AML-193 (cell line): ENCODE measurements at regions not wholly inside any gene's neighbourhood (a gene's known extent, or its start where the extent isn't known, plus 50 kb on each side); places are given as distances from the start of the nearest gene placed in this dataset.
"Not testable (repeated sequence)": the region's sequence is repeated elsewhere in the genome, so short reads cannot be mapped to it uniquely, and the experiment has no call there.

Source experiments
- DNase-seq, 2 experiments: peaks; one replicate each; lab custom pipeline; 2025; lab: John Stamatoyannopoulos, UW

DNA sequence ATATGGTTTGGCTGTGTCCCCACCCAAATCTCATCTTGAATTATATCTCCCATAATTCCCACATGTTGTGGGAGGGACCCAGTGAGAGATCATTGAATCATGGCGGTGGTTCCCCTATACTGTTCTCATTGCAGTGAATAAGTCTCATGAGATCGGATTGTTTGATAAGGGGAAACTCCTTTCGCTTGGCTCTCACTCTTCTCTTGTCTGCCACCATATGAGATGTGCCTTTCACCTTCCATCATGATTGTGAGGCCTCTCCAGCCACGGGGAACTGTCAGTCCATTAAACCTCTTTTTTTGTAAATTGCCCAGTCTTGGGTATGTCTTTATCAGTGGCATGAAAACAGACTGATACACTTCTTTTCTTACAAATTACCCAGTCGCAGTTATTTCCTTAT, 417.6 kb upstream of the RUNX1 start:
- not testable (repeated sequence) for DNase-seq

- no peak for DNase-seq
These were observed 416.6 kb upstream of the RUNX1 start for GRCh38 chr21:35465741-35466140.

- DNase-seq, result no peak
These were observed 412.6 kb upstream of the RUNX1 start for GRCh38 chr21:35461700-35462099.

DNA sequence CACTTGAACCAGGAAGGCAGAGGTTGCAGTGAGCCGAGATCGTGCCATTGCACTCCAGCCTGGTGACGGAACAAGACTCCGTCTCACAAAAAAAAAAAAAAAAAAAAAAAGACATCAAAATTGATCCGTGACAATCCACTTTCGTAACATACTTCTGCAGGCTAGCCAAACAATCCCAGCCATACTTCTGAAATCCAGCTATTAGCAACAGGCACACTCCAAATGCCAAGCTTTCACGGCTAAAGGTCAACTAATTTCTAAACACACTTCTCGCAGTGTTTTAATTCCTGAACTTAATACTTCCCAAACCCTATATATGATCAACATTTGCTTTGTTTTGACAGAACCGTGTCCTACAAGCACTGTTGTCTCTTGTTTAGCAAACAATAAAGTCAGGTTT, 411.3 kb upstream of the RUNX1 start:
- DNase-seq, result no peak

DNA sequence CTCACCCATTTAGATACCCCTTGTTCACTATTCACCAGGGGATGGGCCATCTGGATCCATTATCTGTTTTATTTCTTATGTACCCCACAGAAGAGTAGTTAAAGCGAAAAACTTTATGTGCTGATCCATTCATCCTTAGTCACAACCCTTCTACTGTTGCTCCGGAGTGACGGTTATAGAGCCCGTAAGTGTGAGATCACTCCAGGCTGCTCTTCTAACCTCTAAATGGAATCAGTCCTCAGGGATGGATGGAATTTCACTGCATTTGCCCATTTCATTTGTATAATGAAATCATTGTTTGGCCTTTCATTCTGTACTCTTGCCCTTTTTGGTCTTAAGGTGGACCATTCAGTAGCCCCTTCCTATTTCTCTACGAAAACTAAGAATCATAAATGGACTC, 409.3 kb upstream of the RUNX1 start:
- DNase-seq, result no peak

GRCh38 chr21:35457097-35457804, 408.1 kb upstream of the RUNX1 start:
- DNase-seq, result no peak

DNA sequence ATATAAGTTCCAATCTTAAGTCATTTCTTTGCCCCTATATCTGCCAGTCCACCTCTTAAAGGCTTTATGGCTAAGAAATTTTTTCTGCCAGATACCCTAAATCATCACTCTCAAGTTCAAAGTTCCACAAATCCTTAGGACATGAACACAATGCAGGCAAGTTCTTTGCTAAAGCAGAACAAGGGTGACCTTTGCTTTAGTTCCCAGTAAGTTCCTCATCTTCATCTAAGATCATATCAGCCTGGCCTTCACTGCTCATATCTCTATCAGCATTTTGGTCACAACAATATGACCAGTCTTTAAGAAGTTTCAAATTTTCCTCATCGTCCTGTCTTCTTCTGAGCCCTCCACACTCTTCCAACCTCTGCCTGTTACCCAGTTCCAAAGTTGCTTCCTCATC, 402.2 kb upstream of the RUNX1 start:
- no peak for DNase-seq

GRCh38 chr21:35450830-35451229, 401.7 kb upstream of the RUNX1 start:
- no peak for DNase-seq

- no peak for DNase-seq
These were observed 400.7 kb upstream of the RUNX1 start for GRCh38 chr21:35449846-35450245.

- no peak for DNase-seq
These were observed 399.9 kb upstream of the RUNX1 start for GRCh38 chr21:35448876-35449599.

GRCh38 chr21:35444391-35444790, 395.3 kb upstream of the RUNX1 start:
- no peak for DNase-seq

DNA sequence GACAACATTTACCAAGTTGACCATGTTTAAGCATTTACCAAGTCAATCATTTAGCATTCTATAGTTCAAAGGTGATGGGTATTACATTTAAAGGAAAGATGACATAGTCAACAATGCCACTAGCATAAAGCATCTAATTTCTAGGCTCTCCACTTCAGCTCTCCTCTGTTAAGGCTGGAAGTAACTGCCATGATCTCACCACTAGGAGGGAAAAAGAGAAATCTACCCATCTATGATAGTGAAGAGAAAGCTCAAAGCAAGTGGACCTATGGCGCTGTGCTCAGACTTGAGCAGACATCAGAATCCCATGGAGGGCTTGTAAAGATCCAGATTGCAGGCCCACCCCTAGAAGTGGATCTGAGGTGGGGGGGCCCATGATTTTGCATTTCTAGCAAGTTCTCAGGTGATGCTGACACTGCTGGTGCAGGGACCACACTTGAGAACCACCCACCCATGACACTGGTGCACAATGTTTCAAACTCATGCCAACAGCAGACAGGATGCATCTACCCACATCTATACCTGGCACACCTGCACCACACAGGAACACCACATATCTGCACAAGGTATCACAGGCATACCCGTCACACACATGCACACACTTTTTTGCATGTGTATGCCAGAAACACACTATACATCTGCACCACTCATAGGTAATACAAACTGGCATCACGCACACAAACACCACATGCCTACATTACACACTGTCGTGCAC, 392.9 kb upstream of the RUNX1 start:
- DNase-seq, result no peak

- DNase-seq, result no peak
These were observed 389.7 kb upstream of the RUNX1 start for GRCh38 chr21:35438643-35439404.

GRCh38 chr21:35437941-35438340, 388.8 kb upstream of the RUNX1 start:
- no peak for DNase-seq

DNA sequence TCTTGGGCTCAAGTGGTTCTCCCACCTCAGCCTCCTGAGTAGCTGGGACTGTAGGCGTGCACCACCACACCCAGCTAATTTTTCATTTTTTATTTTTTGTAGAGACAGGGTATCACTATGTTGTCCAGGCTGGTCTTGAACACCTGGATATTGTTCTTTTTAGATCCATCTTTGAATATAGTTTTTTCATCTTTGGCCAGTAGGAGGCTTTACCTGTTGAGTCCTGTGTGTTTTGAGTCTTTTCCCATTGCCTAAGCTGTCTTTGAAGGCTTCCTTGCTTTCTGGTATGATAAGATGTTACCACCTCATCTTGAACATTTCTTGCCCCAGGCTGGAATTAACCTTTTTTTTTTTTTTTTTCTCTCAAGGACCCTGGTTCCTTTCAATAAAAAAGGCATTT, 387.8 kb upstream of the RUNX1 start:
- peak in 1 of 2 experiments; percentile 15 for DNase-seq

DNA sequence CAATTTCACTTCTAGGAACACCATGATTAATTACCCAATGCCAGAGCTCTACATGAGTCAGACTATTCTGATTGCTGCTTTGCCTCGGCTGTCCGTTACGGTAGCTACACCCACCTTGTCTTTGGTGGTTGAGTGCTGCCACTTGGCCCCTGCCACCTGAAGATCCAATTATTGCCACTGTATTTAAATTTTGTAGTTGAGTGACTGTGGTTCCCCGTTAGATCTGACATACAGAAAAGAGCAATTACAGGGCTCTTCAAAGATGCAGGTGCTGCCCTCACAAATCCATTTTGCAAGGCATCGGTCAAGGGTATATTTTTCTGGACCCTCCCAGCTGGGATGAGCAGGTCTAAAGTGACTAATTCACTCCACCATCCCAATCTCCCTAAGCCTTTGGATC, 383.5 kb upstream of the RUNX1 start:
- DNase-seq, result not testable (repeated sequence)

- DNase-seq, result no peak
These were observed 381.2 kb upstream of the RUNX1 start for GRCh38 chr21:35430260-35430659.

DNA sequence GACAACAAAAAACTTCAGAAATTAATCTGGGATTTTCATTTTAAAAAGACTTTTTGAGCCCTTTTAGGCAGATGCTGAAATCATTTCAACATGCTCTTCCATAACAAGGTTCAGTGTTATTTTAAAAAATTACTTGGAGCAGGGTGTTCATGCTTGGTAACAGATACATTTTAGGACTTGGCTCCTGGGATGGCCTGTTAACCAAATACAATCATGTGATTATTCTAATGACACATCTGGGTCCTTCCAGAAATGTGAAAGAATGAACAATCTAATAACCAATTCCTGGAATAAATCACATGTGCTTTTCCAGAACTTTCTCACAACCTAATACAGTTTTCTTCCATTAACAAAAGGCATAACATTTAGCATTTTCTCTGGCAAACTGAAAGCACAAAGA, 379.8 kb upstream of the RUNX1 start:
- no peak for DNase-seq

GRCh38 chr21:35428489-35428888, 379.4 kb upstream of the RUNX1 start:
- DNase-seq, result no peak

DNA sequence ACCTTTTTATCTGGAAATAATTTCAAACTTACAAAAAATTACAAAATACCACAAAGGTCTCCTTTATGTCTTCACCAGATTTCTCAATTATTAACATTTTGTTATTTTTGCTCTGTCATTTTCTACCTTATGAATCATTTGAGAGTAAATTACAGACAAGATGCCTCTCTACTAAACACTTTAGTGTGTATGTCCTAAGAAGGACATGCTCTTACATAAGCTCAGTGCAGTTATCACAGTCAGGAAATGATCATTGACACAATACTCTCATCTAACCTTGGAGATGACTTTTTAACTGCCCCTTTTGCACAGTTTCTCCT, 378.9 kb upstream of the RUNX1 start:
- DNase-seq, result peak; percentile 69 to 71

- no peak for DNase-seq
These were observed 378.4 kb upstream of the RUNX1 start for GRCh38 chr21:35427320-35428000.

- DNase-seq, result no peak
These were observed 377.8 kb upstream of the RUNX1 start for GRCh38 chr21:35426897-35427296.
